Gastroesophageal sphincter (tissue), 2 donors: ENCODE measurements at regions not wholly inside any gene's neighbourhood (a gene's known extent, or its start where the extent isn't known, plus 50 kb on each side); places are given as distances from the start of the nearest gene placed in this dataset.

Source experiments
- EP300 ChIP-seq: sonication (generic); formaldehyde crosslinking; IDR thresholded peaks from one replicate; pipeline ENCODE4 v1.6.1; 2017; ENCODE audit warnings: antibody characterized with exemption, mild to moderate bottlenecking
- POLR2AphosphoS5 ChIP-seq: sonication (generic); formaldehyde crosslinking; IDR thresholded peaks from one replicate; pipeline ENCODE4 v1.6.1; 2017; ENCODE audit warnings: antibody characterized with exemption

- TF ChIP-seq EP300 = no peak
- no peak for TF ChIP-seq POLR2AphosphoS5
Observed at GRCh38 chr5:13427827-13428557, 516.5 kb downstream of the DNAH5 start.
